HG03280 (cell line): ENCODE measurements at regions not wholly inside any gene's neighbourhood (a gene's known extent, or its start where the extent isn't known, plus 50 kb on each side); places are given as distances from the start of the nearest gene placed in this dataset.

Experiments used
- ATAC-seq: cut with Tn5 transposase; IDR thresholded peaks from one replicate; pipeline ENCODE4 v1.9.1; 2021; ENCODE audit warnings: mild to moderate bottlenecking, moderate library complexity; ENCODE audit not compliant: unreplicated experiment

DNA sequence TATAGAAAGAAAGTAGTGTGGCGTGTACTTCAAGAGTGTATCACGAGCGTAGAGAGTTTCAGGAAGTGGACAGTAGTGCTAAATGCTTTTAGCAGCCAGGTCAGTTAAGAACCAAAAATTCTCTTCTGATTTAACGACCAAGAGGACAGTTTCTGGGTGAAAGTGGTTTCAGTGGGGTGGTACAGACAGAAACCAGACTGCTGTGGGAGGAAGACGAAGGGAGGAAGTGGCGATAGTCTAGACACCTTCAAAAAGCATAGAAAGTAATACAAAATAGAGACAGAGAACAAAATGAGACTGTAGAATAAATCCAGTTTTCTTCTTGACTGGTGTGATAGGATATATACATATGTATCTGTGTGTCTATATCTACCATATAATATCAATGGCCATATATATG, 93.5 kb downstream of the MBL2 start:
- ATAC-seq, result no peak

DNA sequence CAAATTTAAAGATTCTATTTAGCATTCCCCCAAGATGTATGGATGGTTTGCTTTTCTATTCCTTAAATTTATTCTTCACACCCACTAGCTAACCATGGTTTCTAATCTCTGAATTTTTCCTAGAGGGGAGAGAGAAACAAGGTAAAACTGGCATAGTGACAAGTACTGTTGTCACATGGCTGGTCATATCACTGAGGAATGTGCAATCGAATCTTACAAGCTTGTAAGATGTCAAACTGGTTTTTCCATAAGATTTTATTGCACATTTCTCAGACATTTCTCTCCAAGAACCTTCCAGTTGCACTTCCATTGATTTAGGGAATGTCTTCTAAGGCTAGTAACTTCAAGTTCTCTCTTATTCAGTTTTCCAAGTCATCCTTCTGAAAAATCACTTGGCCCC, 89.8 kb downstream of the MBL2 start:
- no peak for ATAC-seq

DNA sequence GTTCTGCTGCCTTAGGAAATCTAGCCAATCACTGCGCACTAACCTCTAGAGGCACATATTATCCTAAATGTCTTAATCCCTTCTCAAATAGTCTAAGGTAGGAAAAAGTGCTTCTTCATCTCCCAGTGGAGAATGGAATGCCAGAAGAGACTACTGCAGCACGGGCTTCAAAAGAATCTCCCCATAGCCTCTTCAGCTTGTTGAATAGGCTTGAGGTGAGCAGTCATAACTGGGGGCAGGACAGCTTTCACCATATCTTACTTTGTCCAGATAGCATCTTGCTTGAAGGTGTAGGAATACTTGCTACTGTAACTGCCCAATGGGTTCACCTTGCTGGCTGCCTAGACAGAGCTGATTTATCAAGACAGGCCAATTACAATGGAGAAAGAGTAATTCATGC, 88.8 kb downstream of the MBL2 start:
- no peak for ATAC-seq

DNA sequence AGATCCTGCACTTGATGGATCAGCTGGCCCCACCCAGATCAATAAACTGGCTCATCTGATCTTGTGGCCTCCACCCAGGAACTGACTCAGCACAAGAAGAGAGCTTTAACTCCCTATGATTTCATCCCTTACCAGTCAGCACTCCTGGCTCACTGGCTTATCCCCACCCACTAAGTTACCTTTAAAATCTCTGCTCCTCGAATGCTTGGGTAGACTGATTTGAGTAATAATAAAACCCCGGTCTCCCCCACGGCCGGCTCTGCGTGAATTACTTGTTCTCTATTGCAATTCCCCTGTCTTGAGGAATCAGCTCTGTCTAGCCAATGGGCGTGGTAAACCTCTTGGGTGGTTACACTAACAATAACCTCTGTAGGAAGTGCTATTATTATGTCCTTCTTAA, 83.7 kb downstream of the MBL2 start:
- ATAC-seq, result no peak

DNA sequence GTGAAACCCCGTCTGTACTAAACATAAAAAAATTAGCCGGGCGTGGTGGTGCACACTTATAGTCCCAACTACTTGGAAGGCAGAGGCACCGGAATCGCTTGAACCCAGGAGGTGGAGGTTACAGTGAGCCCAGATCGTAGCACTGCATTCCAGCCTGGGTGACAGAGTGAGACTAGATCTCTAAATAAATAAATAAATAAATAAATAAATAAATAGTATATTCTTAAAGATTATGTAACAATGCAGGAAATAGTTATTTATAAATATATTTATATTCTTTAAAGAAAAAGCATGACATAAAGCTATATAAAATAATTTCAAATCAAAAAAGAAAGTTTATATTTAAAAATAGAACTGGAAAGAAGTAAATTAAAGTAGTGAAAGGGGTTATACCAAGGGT, 76.4 kb downstream of the MBL2 start:
- ATAC-seq, result no peak

DNA sequence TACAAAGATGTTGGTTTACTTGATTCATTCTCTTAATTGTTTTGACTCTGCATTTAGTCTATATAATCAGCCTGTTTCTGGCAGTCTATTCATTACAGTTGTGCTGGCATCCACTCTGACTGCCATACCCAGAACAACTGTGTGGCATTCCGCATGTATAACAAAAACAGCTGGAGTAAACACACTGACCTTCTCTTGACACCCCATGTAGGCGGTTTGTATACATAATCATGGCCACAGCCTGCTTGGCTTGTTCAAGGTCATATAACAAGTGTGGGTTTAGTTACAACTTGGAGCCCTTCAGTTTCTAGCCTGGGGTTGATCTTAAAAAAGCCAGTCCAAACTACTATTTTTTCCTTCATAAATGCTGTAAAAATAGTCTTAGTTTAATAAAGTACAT, 70.9 kb downstream of the MBL2 start:
- ATAC-seq, result no peak

DNA sequence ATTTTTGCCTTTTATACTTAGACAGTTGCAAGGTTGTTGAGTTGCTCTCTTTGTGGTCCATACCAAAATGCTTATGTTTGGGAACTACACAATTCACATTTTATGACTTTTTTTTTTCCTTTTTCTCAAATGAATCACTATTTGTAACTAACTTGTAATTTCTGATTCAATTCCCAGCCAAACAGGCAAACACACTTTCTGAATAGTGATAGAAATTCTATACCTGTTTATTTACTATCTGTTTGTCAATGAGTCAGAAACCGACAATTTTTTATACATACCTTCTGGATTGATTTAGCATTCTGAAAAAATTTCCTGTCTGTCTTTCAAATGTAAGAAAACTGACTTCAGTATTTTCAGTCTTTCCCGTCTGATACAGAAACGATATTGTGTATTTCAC, 69.1 kb downstream of the MBL2 start:
- no peak for ATAC-seq

DNA sequence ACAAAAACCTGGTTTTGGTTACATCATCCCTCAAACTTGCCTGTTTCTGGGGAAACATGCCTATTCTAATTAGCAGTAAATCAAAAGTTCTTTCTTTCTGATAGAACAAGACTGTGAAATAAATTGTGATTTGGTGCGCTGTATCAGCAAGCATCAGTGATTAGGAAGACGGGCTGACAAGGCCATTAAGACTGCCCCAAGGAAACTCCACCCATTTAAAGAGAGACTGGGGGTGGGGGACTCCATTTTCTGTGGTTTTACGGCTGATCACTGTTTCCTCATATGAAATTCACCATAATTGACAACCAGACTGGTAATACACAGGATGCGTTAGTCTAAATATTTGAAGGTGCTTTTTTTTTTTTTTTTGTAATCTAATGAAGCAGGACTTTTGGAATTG, 68.7 kb downstream of the MBL2 start:
- ATAC-seq, result no peak

DNA sequence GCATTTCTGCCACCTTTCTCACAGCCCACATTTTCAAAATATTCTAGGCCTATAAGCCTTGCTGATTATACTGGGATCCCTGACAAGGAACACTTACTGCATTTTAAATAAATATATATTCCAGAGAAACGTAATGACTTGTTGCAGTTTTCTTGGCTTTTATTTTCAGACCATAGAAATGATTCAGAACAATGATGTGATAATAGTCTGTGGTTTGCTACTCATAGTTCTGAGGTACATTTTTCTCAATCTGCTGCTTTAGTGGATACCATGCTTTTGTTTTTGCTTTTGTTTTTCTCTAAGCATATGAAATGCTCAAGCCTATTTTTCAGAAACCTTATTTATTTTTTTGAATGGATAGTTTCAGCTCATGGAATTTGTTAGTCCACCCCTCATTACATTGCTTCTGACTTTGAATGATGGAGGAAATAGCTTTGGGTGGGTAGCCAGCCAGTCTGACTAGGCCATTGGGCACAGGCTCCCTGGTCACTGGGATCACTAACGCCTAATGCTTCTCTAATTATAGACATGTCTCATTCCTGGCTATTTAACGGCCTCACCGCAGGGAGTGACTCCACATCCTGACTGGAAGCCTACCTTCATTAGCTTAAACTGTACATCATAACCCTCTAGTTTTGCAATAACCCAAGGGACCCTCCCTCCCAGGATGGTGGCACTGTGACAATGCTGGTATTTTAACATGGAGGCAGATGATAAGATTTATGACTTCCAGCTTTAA, 66.1 kb downstream of the MBL2 start:
- ATAC-seq, result no peak
